HCT116 (cell line): ENCODE measurements at regions not wholly inside any gene's neighbourhood (a gene's known extent, or its start where the extent isn't known, plus 50 kb on each side); places are given as distances from the start of the nearest gene placed in this dataset.

ENCODE experiments used
- ATAC-seq: fragments of 200-7000 bp; cut with Tn5 transposase; 2 replicates; pipeline ENCODE4 v1.9.1; 2020; ENCODE audit warnings: mild to moderate bottlenecking, moderate library complexity
- BruUV-seq: library from RNA; stranded (reverse); fragments of 400-500 nt; replicated peaks from 2 replicates; lab custom pipeline; 2021; lab: Mats Ljungman, UMichigan
- CTCF ChIA-PET: fragments of 300-600 bp; sonication (Branson Sonifier 250); formaldehyde crosslinking; loops from one replicate; lab custom pipeline; 2021; ENCODE audit warnings: antibody characterized with exemption; lab: Charles Lee
- POLR2A ChIA-PET: fragments of 300-600, 350-600 bp; sonication (Branson Sonifier 250); formaldehyde crosslinking; loops from one replicate; lab custom pipeline; 2021; ENCODE audit warnings: antibody characterized with exemption; lab: Charles Lee
- RAD21 ChIA-PET, 2 experiments: fragments of 300-600 bp; sonication (Branson Sonifier 250); formaldehyde crosslinking; loops; one replicate each; lab custom pipeline; 2023; ENCODE audit warnings: low total read pairs in 2 of 2; ENCODE audit not compliant: uncharacterized antibody in 2 of 2, unreplicated experiment in 2 of 2, low non-redundant PET in 1 of 2; lab: Charles Lee
- DNase-seq: peaks from one replicate; pipeline ENCODE4 v3.0.0-alpha.2; 2010; ENCODE audit warnings: low read depth, low spot score
- H2AFZ ChIP-seq: fragments of 200-600 bp; shearing (Covaris generic), sonication (generic); 2 replicates; pipeline ENCODE4 v1.6.1; 2017; ENCODE audit warnings: low read depth, mixed run types, mixed read lengths, antibody characterized with exemption, low read length; ENCODE audit not compliant: poor library complexity, severe bottlenecking
- H3K27ac ChIP-seq: 2 replicates; pipeline ENCODE4 v1.5.1; 2012; ENCODE audit warnings: low read depth, low read length
- H3K27me3 ChIP-seq: fragments of 200-600 bp; sonication (generic); 2 replicates; pipeline ENCODE4 v1.6.1; 2016; ENCODE audit warnings: mixed run types, low read length, mixed read lengths; ENCODE audit not compliant: insufficient read depth
- H3K36me3 ChIP-seq, 2 experiments: fragments of 200-500 bp in 1 of 2; fragments of 200-600 bp in 1 of 2; sonication (Bioruptor generic) in 1 of 2; sonication (generic) in 1 of 2; 2 replicates each; pipeline versions ENCODE4 v1.5.1 to v1.6.1; 2014 to 2016; ENCODE audit warnings: low read length in 2 of 2, inconsistent platforms in 1 of 2, mixed read lengths in 1 of 2, mixed run types in 1 of 2; ENCODE audit not compliant: insufficient read depth in 2 of 2, control insufficient read depth in 1 of 2
- H3K4me1 ChIP-seq, 2 experiments: fragments of 200-600 bp in 1 of 2; sonication (generic) in 1 of 2; 2 replicates each; pipeline versions ENCODE4 v1.5.1 to v1.6.1; 2012 to 2017; ENCODE audit warnings: low read length in 2 of 2, inconsistent platforms in 1 of 2, mild to moderate bottlenecking in 1 of 2, mixed read lengths in 1 of 2, mixed run types in 1 of 2, moderate library complexity in 1 of 2; ENCODE audit not compliant: insufficient read depth in 2 of 2, control insufficient read depth in 1 of 2
- H3K4me2 ChIP-seq: fragments of 200-600 bp; sonication (generic); 2 replicates; pipeline ENCODE4 v1.6.1; 2017; ENCODE audit warnings: mixed run types, low read length, mixed read lengths
- H3K4me3 ChIP-seq, 2 experiments: fragments of 200-600 bp in 1 of 2; sonication (generic) in 1 of 2; replicated peaks in 1 of 2; 2 replicates each; pipeline ENCODE4 v1.5.1; 2011 to 2016; ENCODE audit warnings: low read length in 2 of 2, control low read depth in 1 of 2, low read depth in 1 of 2, mild to moderate bottlenecking in 1 of 2, mixed read lengths in 1 of 2, mixed run types in 1 of 2
- H3K79me2 ChIP-seq: fragments of 200-600 bp; sonication (generic); 2 replicates; pipeline ENCODE4 v1.6.1; 2017; ENCODE audit warnings: mild to moderate bottlenecking, mixed run types, low read length, moderate library complexity, mixed read lengths; ENCODE audit not compliant: insufficient read depth
- H3K9ac ChIP-seq: fragments of 200-600 bp; sonication (generic); 2 replicates; pipeline ENCODE4 v1.6.1; 2016; ENCODE audit warnings: low read length, mixed read lengths
- H3K9me2 ChIP-seq: fragments of 200-600 bp; sonication (generic), shearing (Covaris generic); 2 replicates; pipeline ENCODE4 v1.6.1; 2017; ENCODE audit warnings: mixed run types, mild to moderate bottlenecking, moderate library complexity; ENCODE audit not compliant: insufficient read depth
- H3K9me3 ChIP-seq, 2 experiments: fragments of 200-500 bp in 1 of 2; fragments of 200-600 bp in 1 of 2; sonication (Bioruptor generic) in 1 of 2; sonication (generic) in 1 of 2; 2 replicates each; pipeline ENCODE4 v1.6.1; 2014 to 2017; ENCODE audit warnings: low read length in 2 of 2, mixed read lengths in 2 of 2, inconsistent platforms in 1 of 2, low read depth in 1 of 2, mild to moderate bottlenecking in 1 of 2, mixed run types in 1 of 2, moderate library complexity in 1 of 2; ENCODE audit not compliant: control insufficient read depth in 1 of 2, insufficient read depth in 1 of 2
- H4K20me1 ChIP-seq: fragments of 200-600 bp; sonication (generic), shearing (Covaris generic); 2 replicates; pipeline ENCODE4 v1.6.1; 2017; ENCODE audit warnings: mixed run types, mild to moderate bottlenecking, moderate library complexity; ENCODE audit not compliant: insufficient read depth
- ATF3 ChIP-seq: IDR thresholded peaks from 2 replicates; pipeline ENCODE4 v1.6.1; 2012
- CTCF ChIP-seq, 3 experiments: fragments of 200-600 bp in 1 of 3; sonication (generic) in 1 of 3; IDR thresholded peaks in 2 of 3; conservative IDR thresholded peaks in 1 of 3; 2 replicates each; pipeline ENCODE4 v1.5.1; 2012 to 2017; ENCODE audit warnings: low read depth in 2 of 3, low read length in 2 of 3, antibody characterized with exemption in 1 of 3, borderline replicate concordance in 1 of 3, control low read depth in 1 of 3, mild to moderate bottlenecking in 1 of 3, mixed read lengths in 1 of 3, mixed run types in 1 of 3, moderate library complexity in 1 of 3; ENCODE audit not compliant: insufficient read depth in 1 of 3
- EGR1 ChIP-seq: IDR thresholded peaks from 2 replicates; pipeline ENCODE4 v1.6.1; 2012; ENCODE audit warnings: low read depth
- EZH2 ChIP-seq: fragments of 200-600 bp; sonication (generic); IDR thresholded peaks from 2 replicates; pipeline ENCODE4 v1.6.1; 2017; ENCODE audit warnings: antibody characterized with exemption, mixed run types
- EZH2phosphoT487 ChIP-seq: fragments of 200-600 bp; IDR thresholded peaks from 2 replicates; pipeline ENCODE4 v1.6.1; 2018; ENCODE audit warnings: antibody characterized with exemption, borderline replicate concordance
- FOSL1 ChIP-seq: IDR thresholded peaks from 2 replicates; pipeline ENCODE4 v1.6.1; 2012; ENCODE audit warnings: low read depth
- JUND ChIP-seq: IDR thresholded peaks from 2 replicates; pipeline ENCODE4 v1.6.1; 2012
- POLR2A ChIP-seq: IDR thresholded peaks from 2 replicates; pipeline ENCODE4 v1.7.0; 2011; ENCODE audit warnings: borderline replicate concordance; ENCODE audit not compliant: insufficient read depth, insufficient read length; ENCODE audit errors: extremely low read depth
- RAD21 ChIP-seq: IDR thresholded peaks from 2 replicates; pipeline ENCODE4 v1.6.1; 2012; ENCODE audit warnings: low read depth, mild to moderate bottlenecking
- SIN3A ChIP-seq: IDR thresholded peaks from 2 replicates; pipeline ENCODE4 v1.6.1; 2012; ENCODE audit warnings: low read depth
- SRF ChIP-seq: IDR thresholded peaks from 2 replicates; pipeline ENCODE4 v1.6.1; 2012; ENCODE audit warnings: low read depth
- YY1 ChIP-seq: IDR thresholded peaks from 2 replicates; pipeline ENCODE4 v1.6.1; 2011; ENCODE audit warnings: low read length, low read depth, moderate library complexity, mild to moderate bottlenecking; ENCODE audit not compliant: insufficient replicate concordance; ENCODE audit errors: extremely low read depth
- ZFX ChIP-seq: fragments of 450-650 bp; IDR thresholded peaks from 2 replicates; pipeline ENCODE4 v1.6.1; 2017
- intact Hi-C: fragments of 100-400 bp; cut with micrococcal nuclease; formaldehyde crosslinking; loops from 2 replicates; pipeline ENCODE4 v1.10.0; 2022
- TF ChIP-seq, protein P1 (sequence below): IDR thresholded peaks from 2 replicates; pipeline ENCODE4 v1.6.1; 2012; ENCODE audit warnings: low read depth
- TF ChIP-seq, protein P2 (sequence below): IDR thresholded peaks from 2 replicates; pipeline ENCODE4 v1.6.1; 2011; ENCODE audit warnings: mild to moderate bottlenecking, low read length, moderate library complexity; ENCODE audit not compliant: insufficient replicate concordance; ENCODE audit errors: extremely low read depth

GRCh38 chr9:110116543-110116885, 91.4 kb downstream of the C9orf152 start:
- no peak overlapping the region for H3K4me2 ChIP-seq
- peaks cover 46% of the 10 kb centered on the region for H3K79me2 ChIP-seq
- no TSS peak for BruUV-seq
- H3K36me3 ChIP-seq: no peaks in the 10 kb centered on the region
- intact Hi-C loops: no loop called here
- no peak overlapping the region for H3K27ac ChIP-seq
- no peak for DNase-seq
- no peaks in the 10 kb centered on the region; a peak in 1 of 4 replicates for H3K4me1 ChIP-seq
- ChIA-PET CTCF (no interaction called here), POLR2A (no interaction called here)
- H4K20me1 ChIP-seq: no peaks in the 10 kb centered on the region
- no peak overlapping the region for H3K9ac ChIP-seq
- no peaks in the 10 kb centered on the region for H3K9me3 ChIP-seq
- ATAC-seq: no peak
- H3K9me2 ChIP-seq: no peaks in the 10 kb centered on the region
- H3K27me3 ChIP-seq: no peaks in the 10 kb centered on the region
- TF ChIP-seq RAD21: no peak
- no peak for TF ChIP-seq ZFX
- TF ChIP-seq EZH2: no peak
- TF ChIP-seq POLR2A: no peak
- TF ChIP-seq YY1: no peak
- TF ChIP-seq SRF: no peak
- no peak for TF ChIP-seq ATF3
- no peak for TF ChIP-seq JUND
- TF ChIP-seq CTCF (IDR thresholded peaks at IDR 0.05 in 2 of 3, conservative IDR thresholded peaks at IDR 0.05 in 1 of 3; ENCODE audit: borderline replicate concordance in 1 of 3, insufficient read depth in 1 of 3, low read depth in 2 of 3, low read length in 2 of 3): no peak
- no peak for TF ChIP-seq EZH2phosphoT487
- TF ChIP-seq SIN3A: no peak
- no peak for TF ChIP-seq EGR1
- TF ChIP-seq, protein P1, sequence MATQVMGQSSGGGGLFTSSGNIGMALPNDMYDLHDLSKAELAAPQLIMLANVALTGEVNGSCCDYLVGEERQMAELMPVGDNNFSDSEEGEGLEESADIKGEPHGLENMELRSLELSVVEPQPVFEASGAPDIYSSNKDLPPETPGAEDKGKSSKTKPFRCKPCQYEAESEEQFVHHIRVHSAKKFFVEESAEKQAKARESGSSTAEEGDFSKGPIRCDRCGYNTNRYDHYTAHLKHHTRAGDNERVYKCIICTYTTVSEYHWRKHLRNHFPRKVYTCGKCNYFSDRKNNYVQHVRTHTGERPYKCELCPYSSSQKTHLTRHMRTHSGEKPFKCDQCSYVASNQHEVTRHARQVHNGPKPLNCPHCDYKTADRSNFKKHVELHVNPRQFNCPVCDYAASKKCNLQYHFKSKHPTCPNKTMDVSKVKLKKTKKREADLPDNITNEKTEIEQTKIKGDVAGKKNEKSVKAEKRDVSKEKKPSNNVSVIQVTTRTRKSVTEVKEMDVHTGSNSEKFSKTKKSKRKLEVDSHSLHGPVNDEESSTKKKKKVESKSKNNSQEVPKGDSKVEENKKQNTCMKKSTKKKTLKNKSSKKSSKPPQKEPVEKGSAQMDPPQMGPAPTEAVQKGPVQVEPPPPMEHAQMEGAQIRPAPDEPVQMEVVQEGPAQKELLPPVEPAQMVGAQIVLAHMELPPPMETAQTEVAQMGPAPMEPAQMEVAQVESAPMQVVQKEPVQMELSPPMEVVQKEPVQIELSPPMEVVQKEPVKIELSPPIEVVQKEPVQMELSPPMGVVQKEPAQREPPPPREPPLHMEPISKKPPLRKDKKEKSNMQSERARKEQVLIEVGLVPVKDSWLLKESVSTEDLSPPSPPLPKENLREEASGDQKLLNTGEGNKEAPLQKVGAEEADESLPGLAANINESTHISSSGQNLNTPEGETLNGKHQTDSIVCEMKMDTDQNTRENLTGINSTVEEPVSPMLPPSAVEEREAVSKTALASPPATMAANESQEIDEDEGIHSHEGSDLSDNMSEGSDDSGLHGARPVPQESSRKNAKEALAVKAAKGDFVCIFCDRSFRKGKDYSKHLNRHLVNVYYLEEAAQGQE: no peak
- TF ChIP-seq, protein P2, sequence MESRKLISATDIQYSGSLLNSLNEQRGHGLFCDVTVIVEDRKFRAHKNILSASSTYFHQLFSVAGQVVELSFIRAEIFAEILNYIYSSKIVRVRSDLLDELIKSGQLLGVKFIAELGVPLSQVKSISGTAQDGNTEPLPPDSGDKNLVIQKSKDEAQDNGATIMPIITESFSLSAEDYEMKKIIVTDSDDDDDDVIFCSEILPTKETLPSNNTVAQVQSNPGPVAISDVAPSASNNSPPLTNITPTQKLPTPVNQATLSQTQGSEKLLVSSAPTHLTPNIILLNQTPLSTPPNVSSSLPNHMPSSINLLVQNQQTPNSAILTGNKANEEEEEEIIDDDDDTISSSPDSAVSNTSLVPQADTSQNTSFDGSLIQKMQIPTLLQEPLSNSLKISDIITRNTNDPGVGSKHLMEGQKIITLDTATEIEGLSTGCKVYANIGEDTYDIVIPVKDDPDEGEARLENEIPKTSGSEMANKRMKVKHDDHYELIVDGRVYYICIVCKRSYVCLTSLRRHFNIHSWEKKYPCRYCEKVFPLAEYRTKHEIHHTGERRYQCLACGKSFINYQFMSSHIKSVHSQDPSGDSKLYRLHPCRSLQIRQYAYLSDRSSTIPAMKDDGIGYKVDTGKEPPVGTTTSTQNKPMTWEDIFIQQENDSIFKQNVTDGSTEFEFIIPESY: no peak
- no peak for TF ChIP-seq FOSL1
- TF ChIP-seq, all 23 proteins: peak for 0
- RAD21 ChIA-PET: no interaction called here
- Histone ChIP-seq H3K4me3 (no peak overlapping the region), H2AFZ (no peak overlapping the region)
